Activated T-cell treated with anti-CD3 and anti-CD28 coated beads for 4 hours (primary cell): ENCODE measurements at regions not wholly inside any gene's neighbourhood (a gene's known extent, or its start where the extent isn't known, plus 50 kb on each side); places are given as distances from the start of the nearest gene placed in this dataset.
"Not testable (repeated sequence)": the region's sequence is repeated elsewhere in the genome, so short reads cannot be mapped to it uniquely, and the experiment has no call there.

ENCODE experiments used
- DNase-seq: peaks from one replicate; pipeline ENCODE4 v3.0.0-alpha.2; 2020

DNA sequence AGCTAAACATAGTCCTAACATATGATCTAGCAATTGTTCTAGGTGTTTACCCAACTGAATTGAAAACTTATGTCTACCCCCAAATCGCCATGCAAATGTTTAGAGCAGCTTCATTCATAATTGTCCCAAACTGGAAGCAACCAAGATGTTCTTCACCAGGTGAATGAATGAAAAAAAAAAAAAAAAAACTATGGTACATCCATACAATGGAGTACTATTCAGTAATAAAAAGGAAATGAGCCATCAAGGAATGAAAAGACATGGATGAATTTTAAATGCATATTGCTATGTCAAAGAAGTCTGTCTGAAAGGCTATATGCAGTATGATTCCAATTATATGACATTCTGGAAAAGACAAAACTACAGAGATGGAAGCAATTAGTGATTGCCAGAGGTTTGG lies 98.6 kb upstream of the ITPRID2 start:
- DNase-seq: no peak

GRCh38 chr2:181798022-181798421 lies 93.5 kb upstream of the ITPRID2 start:
- DNase-seq: no peak

DNA sequence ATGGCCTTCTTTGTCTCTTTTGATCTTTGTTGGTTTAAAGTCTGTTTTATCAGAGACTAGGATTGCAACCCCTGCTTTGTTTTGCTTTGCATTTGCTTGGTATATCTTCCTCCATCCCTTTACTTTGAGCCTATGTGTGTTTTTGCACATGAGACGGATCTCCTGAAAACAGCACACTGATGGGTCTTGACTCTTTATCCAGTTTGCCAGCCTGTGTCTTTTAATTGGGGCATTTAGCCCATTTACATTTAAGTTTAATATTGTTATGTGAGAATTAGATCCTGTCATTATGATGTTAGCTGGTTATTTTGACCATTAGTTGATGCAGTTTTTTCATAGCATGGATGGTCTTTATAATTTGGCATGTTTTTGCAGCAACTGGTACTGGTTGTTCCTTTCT lies 89.2 kb upstream of the ITPRID2 start:
- DNase-seq: not testable (repeated sequence)

DNA sequence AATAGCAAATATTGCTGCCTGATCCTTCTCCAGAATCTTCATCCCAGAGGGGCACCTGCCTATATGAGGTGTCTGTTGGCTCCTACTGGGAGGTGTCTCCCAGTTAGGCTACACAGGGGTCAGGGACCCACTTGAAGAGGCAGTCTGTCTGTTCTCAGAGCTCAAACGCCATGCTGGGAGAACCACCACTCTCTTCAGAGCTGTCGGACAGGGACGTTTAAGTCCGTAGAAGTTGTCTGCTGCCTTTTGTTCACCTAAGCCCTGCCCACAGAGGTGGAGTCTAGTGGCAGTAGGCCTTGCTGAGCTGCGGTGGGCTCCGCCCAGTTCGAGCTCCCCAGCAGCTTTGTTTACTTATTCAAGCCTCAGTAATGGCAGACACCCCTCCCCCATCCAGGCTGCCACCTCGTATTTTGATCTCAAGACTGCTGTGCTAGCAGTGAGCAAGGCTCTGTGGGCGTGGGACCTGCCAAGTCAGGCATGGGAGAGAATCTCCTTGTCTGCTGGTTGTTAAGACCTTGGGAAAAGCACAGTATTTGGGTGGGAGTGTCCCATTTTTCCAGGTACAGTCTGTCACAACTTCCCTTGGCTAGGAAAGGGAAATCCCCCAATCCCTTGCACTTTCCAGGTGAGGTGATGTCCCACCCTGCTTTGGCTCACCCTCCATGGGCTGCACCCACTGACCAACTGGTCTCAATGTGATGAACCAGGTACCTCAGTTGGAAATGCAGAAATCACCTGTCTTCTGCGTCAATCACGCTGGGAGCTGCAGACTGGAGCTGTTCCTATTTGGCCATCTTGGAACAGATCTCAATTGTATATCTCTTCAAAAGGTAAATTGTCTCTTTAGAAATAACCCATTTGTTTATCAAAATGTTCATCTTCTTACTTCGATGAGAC lies 87.4 kb upstream of the ITPRID2 start:
- not testable (repeated sequence) for DNase-seq

- DNase-seq: no peak
These were observed 86.1 kb upstream of the ITPRID2 start for GRCh38 chr2:181805228-181806038.

DNA sequence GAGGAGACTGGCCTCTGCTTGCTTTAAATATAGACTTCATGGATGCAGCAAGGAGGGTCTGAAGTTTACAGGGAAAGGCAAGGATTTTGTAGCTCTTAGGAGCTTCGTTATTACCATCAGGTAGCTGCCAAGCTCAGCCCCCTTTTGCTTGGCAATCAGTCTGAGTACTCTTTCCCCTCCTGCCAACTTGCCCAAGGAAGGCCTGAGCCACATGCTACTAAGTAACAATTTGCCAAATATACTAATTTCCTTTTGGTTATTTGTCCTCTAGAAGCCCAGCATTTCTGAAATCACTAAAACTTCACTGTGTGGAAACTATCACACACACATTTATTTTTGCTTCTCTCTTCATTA lies 85.5 kb upstream of the ITPRID2 start:
- DNase-seq: no peak

- no peak for DNase-seq
These were observed 84.0 kb upstream of the ITPRID2 start for GRCh38 chr2:181807526-181807925.

DNA sequence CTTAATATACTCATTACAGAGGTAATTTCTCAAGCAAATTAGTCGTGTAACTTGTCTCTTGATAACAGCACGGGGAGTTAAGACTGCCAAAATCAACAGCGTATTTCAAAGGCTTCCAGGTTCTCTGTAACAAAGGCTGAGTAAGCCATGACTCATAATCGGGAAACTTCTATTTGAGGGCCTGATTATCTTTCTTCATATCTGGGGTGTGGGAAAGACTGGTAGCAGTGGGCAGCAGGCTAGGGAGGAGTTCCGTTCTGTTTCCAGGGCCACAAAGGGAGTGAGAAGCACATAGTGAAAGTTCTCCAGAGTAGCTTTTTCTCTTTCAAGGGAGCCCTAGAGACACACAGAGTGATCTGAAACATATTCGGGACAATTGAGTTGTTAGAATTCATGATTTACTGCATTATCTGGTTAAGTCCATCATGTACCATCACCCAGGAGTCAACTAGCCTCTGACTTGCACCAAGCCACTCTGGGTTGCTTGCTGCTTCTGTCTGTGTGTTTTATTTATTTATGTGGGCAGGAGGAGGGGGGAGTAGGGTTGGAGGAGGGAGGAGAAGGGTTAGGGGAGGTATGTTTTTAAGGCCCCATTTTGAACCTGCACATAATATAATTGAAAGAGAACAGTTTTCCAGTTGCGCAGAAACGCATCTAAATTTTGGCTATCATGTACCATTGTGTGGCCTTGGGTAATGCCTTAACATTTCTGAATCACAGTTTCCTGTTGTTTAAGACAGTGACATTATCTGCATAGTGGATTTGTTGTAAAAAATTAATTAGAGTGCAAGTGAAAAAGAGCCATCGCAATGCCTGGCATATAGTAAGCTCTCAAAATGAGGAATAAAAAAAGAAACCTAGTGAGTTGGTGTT lies 80.5 kb upstream of the ITPRID2 start:
- no peak for DNase-seq

DNA sequence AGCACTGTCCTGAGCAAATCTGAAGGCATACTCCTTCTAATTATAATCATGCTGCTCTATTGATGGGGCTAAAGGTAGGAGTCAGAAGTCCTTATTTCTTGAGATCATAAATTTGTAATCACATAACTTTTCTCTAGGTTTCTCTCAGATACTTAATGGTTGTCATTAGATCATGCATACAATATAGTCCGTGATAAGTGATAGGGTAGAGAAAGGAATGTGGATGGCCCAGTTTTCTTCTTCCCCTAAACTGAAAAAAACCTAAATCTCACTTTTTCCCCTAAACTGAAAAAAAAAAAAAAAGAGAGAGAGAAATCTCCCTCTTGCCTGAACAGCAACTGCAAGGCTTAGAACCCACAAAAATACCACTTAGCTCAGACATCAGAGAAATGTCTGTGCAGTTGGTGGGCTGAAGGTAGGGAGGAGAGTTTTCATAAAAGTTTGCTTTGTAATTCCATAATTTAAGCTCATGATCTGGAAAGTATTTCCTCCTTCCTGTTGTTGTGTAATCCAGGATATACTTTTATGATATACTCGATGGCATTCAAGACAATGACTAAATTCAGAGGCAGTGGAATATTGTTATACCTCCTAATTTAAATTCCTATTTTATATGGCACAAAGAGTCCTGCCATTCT lies 79.3 kb upstream of the ITPRID2 start:
- no peak for DNase-seq

- no peak for DNase-seq
These were observed 77.5 kb upstream of the ITPRID2 start for GRCh38 chr2:181814057-181814491.

GRCh38 chr2:181817509-181817908 lies 74.0 kb upstream of the ITPRID2 start:
- DNase-seq: no peak

GRCh38 chr2:181818058-181818680 lies 73.4 kb upstream of the ITPRID2 start:
- DNase-seq: no peak

GRCh38 chr2:181818840-181819239 lies 72.7 kb upstream of the ITPRID2 start:
- no peak for DNase-seq

GRCh38 chr2:181821049-181821448 lies 70.5 kb upstream of the ITPRID2 start:
- no peak for DNase-seq

- no peak for DNase-seq
These were observed 69.4 kb upstream of the ITPRID2 start for GRCh38 chr2:181822097-181822496.

- DNase-seq: no peak
These were observed 68.1 kb upstream of the ITPRID2 start for GRCh38 chr2:181823405-181823804.

GRCh38 chr2:181828122-181828705 lies 63.3 kb upstream of the ITPRID2 start:
- DNase-seq: no peak

GRCh38 chr2:181829230-181829629 lies 62.3 kb upstream of the ITPRID2 start:
- DNase-seq: no peak

- no peak for DNase-seq
These were observed 59.5 kb upstream of the ITPRID2 start for GRCh38 chr2:181832015-181832414.

DNA sequence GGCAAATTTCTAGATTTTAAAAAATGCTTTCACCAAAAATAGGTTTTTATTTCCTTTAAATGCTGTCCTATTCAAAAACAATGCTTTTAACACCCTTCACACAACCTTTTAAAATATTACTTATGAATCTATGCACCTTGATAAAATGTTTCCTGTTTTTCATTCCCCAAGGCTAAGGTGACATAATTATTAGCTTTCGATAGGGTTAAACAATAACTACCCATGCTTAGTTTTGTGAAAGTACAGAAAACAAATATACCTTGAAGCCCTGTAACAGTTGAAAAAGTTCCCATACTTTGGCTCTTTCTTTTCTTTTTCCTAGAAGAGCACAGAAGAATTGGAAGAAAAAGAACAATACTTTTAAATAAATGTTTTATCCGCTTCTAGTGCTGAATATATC lies 54.9 kb upstream of the ITPRID2 start:
- DNase-seq: no peak

DNA sequence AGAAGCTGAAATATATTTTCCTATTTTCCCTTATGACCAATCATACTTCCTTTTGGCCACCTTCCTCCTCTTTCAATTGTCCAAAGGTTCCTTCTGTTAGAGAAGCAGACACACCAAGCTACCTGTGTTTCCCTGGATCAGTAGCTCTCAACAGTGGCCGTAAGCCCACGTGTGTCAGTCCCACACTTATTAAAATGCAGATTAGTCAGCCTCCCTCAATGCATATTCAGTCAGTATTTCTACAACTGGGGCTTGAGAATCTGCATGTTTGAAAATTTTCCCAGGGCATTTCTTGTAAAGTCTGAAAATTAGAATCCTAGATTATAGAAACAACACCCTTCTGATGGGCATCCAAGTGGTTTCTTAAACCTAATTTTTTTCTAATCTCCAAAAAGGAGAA lies 54.0 kb upstream of the ITPRID2 start:
- no peak for DNase-seq

DNA sequence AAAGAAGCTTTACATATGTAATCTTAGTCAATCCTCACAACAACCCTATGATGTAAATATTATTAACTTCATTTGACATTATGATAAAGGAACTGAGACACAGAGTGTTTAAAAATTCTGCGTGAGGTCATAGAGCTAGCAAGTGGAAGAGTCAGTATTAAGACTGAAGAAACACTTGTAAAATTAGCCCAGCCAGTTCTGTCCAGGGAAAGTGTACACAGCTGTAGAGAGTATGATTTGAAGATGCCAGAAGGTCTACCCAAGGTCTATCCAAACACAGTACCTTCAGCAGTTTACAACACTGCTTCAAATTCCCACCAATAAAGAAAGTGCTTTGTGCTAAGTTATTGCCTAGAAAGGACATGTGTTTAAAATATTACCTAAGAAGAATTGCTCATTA lies 51.7 kb upstream of the ITPRID2 start:
- no peak for DNase-seq
